ENCODE measurements at regions not wholly inside any gene's neighbourhood (a gene's known extent, or its start where the extent isn't known, plus 50 kb on each side); places are given as distances from the start of the nearest gene placed in this dataset.

DNA sequence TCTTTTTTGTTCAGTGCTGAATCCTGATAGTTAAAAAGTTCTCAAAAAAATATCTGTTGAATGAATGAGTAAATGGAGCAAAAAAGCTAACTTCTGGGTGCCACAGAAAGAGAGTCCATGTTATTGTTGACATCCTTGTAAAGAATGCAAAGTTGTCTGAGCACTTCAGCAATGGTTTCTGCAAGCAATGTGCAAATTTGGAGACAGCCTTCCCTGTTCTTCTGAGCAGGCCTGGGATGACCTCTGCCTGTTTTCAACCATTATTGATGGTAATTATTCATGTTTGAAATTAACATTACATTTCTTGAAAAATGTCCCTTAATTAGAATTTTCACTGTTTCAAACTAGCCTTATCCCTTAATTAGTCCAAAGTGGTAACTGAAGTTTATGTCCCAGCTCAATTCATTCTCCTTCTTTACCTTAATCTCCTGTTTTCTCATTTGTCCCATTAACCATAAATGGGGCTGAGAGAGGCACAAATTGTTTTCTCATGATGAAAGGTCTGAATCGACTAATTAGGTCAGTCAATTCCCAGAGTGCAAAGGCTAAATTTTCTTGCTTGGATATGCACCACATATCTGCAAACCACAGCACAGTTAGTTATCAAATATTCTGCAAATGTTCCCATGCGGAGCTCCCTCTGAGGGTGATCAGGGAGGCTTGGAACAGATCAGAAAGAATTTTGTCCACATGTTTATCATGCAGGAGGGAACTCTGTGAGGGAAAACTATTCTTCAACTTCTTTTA is 139.4 kb upstream of the KRR1 start:
- no peaks in the 10 kb centered on the region for H4K20me1 ChIP-seq (ENCODE audit: control insufficient read depth, extremely low read depth, insufficient read depth, low read length)
- no peaks in the 10 kb centered on the region for H3K9me3 ChIP-seq (ENCODE audit: control insufficient read depth, insufficient read depth, low read depth, low read length)
- no peaks in the 10 kb centered on the region for H3K79me2 ChIP-seq (ENCODE audit: control insufficient read depth, insufficient read depth, low read length)
- no peak overlapping the region for H3K9ac ChIP-seq (ENCODE audit: insufficient read depth, low read length)
- no peak overlapping the region for H3K27ac ChIP-seq (ENCODE audit: insufficient read depth, low read length)
- H3K4me2 ChIP-seq (ENCODE audit: extremely low read depth, insufficient read depth, low read length), result no peak overlapping the region
- H3K27me3 ChIP-seq (ENCODE audit: control insufficient read depth, insufficient read depth, low read length), result no peaks in the 10 kb centered on the region
- DNase-seq (ENCODE audit: low read depth in 2 of 2), result peak; percentile 53 to 94
- TF ChIP-seq EZH2 (IDR thresholded peaks at IDR 0.05; ENCODE audit: low read length, missing control alignments), result no peak
- no peak for TF ChIP-seq CTCF (conservative IDR thresholded peaks at IDR 0.05 in 1 of 2, IDR thresholded peaks at IDR 0.05 in 1 of 2; ENCODE audit: low read depth in 1 of 2, low read length in 2 of 2)
- no peaks in the 10 kb centered on the region for H3K4me1 ChIP-seq (ENCODE audit: control insufficient read depth, extremely low read depth, insufficient read depth, low read length)
- no peaks in the 10 kb centered on the region for H3K36me3 ChIP-seq (ENCODE audit: control insufficient read depth, insufficient read depth, low read length)
- H2AFZ ChIP-seq (ENCODE audit: low read length), result no peak overlapping the region
- H3K4me3 ChIP-seq (replicated peaks in 1 of 4; ENCODE audit: control extremely low read depth in 1 of 4, insufficient read depth in 1 of 4, low read depth in 3 of 4, low read length in 4 of 4), result no peak overlapping the region

- H3K4me3 ChIP-seq (replicated peaks in 1 of 4; ENCODE audit: control extremely low read depth in 1 of 4, insufficient read depth in 1 of 4, low read depth in 3 of 4, low read length in 4 of 4), result no peak overlapping the region
- no peak overlapping the region for H2AFZ ChIP-seq (ENCODE audit: low read length)
- H3K4me2 ChIP-seq (ENCODE audit: extremely low read depth, insufficient read depth, low read length), result no peak overlapping the region
- no peak for TF ChIP-seq CTCF (conservative IDR thresholded peaks at IDR 0.05 in 1 of 2, IDR thresholded peaks at IDR 0.05 in 1 of 2; ENCODE audit: low read depth in 1 of 2, low read length in 2 of 2)
- TF ChIP-seq EZH2 (IDR thresholded peaks at IDR 0.05; ENCODE audit: low read length, missing control alignments), result no peak
- no peaks in the 10 kb centered on the region for H3K27me3 ChIP-seq (ENCODE audit: control insufficient read depth, insufficient read depth, low read length)
- no peaks in the 10 kb centered on the region for H3K36me3 ChIP-seq (ENCODE audit: control insufficient read depth, insufficient read depth, low read length)
- no peak for DNase-seq (ENCODE audit: low read depth in 2 of 2)
- no peaks in the 10 kb centered on the region for H3K79me2 ChIP-seq (ENCODE audit: control insufficient read depth, insufficient read depth, low read length)
- H3K9ac ChIP-seq (ENCODE audit: insufficient read depth, low read length), result no peak overlapping the region
- H3K27ac ChIP-seq (ENCODE audit: insufficient read depth, low read length), result no peak overlapping the region
- H4K20me1 ChIP-seq (ENCODE audit: control insufficient read depth, extremely low read depth, insufficient read depth, low read length), result no peaks in the 10 kb centered on the region
- no peaks in the 10 kb centered on the region for H3K9me3 ChIP-seq (ENCODE audit: control insufficient read depth, insufficient read depth, low read depth, low read length)
- no peaks in the 10 kb centered on the region for H3K4me1 ChIP-seq (ENCODE audit: control insufficient read depth, extremely low read depth, insufficient read depth, low read length)
These were observed 138.7 kb upstream of the KRR1 start for GRCh38 chr12:75650100-75650499.

GRCh38 chr12:75648856-75649255 is 137.4 kb upstream of the KRR1 start:
- no peak overlapping the region for H3K4me3 ChIP-seq (replicated peaks in 1 of 4; ENCODE audit: control extremely low read depth in 1 of 4, insufficient read depth in 1 of 4, low read depth in 3 of 4, low read length in 4 of 4)
- no peaks in the 10 kb centered on the region for H3K9me3 ChIP-seq (ENCODE audit: control insufficient read depth, insufficient read depth, low read depth, low read length)
- H3K4me2 ChIP-seq (ENCODE audit: extremely low read depth, insufficient read depth, low read length), result no peak overlapping the region
- no peaks in the 10 kb centered on the region for H3K79me2 ChIP-seq (ENCODE audit: control insufficient read depth, insufficient read depth, low read length)
- H3K36me3 ChIP-seq (ENCODE audit: control insufficient read depth, insufficient read depth, low read length), result no peaks in the 10 kb centered on the region
- H3K4me1 ChIP-seq (ENCODE audit: control insufficient read depth, extremely low read depth, insufficient read depth, low read length), result no peaks in the 10 kb centered on the region
- no peak overlapping the region for H2AFZ ChIP-seq (ENCODE audit: low read length)
- TF ChIP-seq CTCF (conservative IDR thresholded peaks at IDR 0.05 in 1 of 2, IDR thresholded peaks at IDR 0.05 in 1 of 2; ENCODE audit: low read depth in 1 of 2, low read length in 2 of 2) (no peak), EZH2 (IDR thresholded peaks at IDR 0.05; ENCODE audit: low read length, missing control alignments) (no peak)
- H3K27ac ChIP-seq (ENCODE audit: insufficient read depth, low read length), result no peak overlapping the region
- H3K9ac ChIP-seq (ENCODE audit: insufficient read depth, low read length), result no peak overlapping the region
- no peaks in the 10 kb centered on the region for H4K20me1 ChIP-seq (ENCODE audit: control insufficient read depth, extremely low read depth, insufficient read depth, low read length)
- no peak for DNase-seq (ENCODE audit: low read depth in 2 of 2)
- H3K27me3 ChIP-seq (ENCODE audit: control insufficient read depth, insufficient read depth, low read length), result no peaks in the 10 kb centered on the region
